RWPE2 (cell line): ENCODE measurements at regions not wholly inside any gene's neighbourhood (a gene's known extent, or its start where the extent isn't known, plus 50 kb on each side); places are given as distances from the start of the nearest gene placed in this dataset.
"Not testable (repeated sequence)": the region's sequence is repeated elsewhere in the genome, so short reads cannot be mapped to it uniquely, and the experiment has no call there.

Experiments used
- ATAC-seq: fragments of 200-7000 bp; cut with Tn5 transposase; 3 replicates; pipeline ENCODE4 v1.9.1; 2021; ENCODE audit warnings: low read depth
- DNase-seq: peaks from one replicate; pipeline ENCODE4 v3.0.0-alpha.2; 2020; ENCODE audit warnings: low spot score
- H3K27ac ChIP-seq: fragments of 450-650 bp; 2 replicates; pipeline ENCODE4 v1.5.1; 2017; ENCODE audit warnings: mild to moderate bottlenecking; ENCODE audit not compliant: poor library complexity, severe bottlenecking
- H3K27me3 ChIP-seq: fragments of 250-450 bp; sonication (Bioruptor Pico); 2 replicates; pipeline ENCODE4 v1.5.1; 2021; ENCODE audit warnings: mild to moderate bottlenecking, moderate library complexity; ENCODE audit not compliant: insufficient read depth, poor library complexity, severe bottlenecking
- H3K36me3 ChIP-seq: fragments of 250-450 bp; sonication (Bioruptor Pico); 2 replicates; pipeline ENCODE4 v1.5.1; 2020; ENCODE audit warnings: low read depth, mild to moderate bottlenecking, moderate library complexity
- H3K4me1 ChIP-seq: fragments of 250-450 bp; sonication (Bioruptor Pico); 2 replicates; pipeline ENCODE4 v1.5.1; 2021; ENCODE audit warnings: mild to moderate bottlenecking, moderate library complexity; ENCODE audit not compliant: insufficient read depth, poor library complexity, severe bottlenecking
- H3K4me3 ChIP-seq: fragments of 250-450 bp; sonication (Bioruptor Pico); 2 replicates; pipeline ENCODE4 v1.5.1; 2021; ENCODE audit warnings: mild to moderate bottlenecking, moderate library complexity; ENCODE audit not compliant: severe bottlenecking
- H3K9me3 ChIP-seq: fragments of 250-450 bp; sonication (Bioruptor Pico); 2 replicates; pipeline ENCODE4 v1.5.1; 2021; ENCODE audit warnings: mild to moderate bottlenecking, moderate library complexity; ENCODE audit not compliant: severe bottlenecking
- CTCF ChIP-seq: fragments of 450-650 bp; IDR thresholded peaks from one replicate; pipeline ENCODE4 v1.5.1; 2017; ENCODE audit warnings: mild to moderate bottlenecking, moderate library complexity; ENCODE audit not compliant: poor library complexity, severe bottlenecking

- DNase-seq (no peak), ATAC-seq (no peak)
- H3K27me3 ChIP-seq = no peaks in the 10 kb centered on the region
- no peaks in the 10 kb centered on the region for H3K36me3 ChIP-seq
- no peaks in the 10 kb centered on the region for H3K9me3 ChIP-seq
- no peak overlapping the region for H3K27ac ChIP-seq
- no peak overlapping the region for H3K4me3 ChIP-seq
- TF ChIP-seq CTCF = no peak
- H3K4me1 ChIP-seq = no peaks in the 10 kb centered on the region
Observed at GRCh38 chr13:18965347-18965855, 216.2 kb downstream of the TUBA3C start.

- no peak overlapping the region for H3K4me3 ChIP-seq
- DNase-seq = peak; percentile 34
- H3K36me3 ChIP-seq = no peaks in the 10 kb centered on the region
- ATAC-seq = no peak
- H3K27ac ChIP-seq = no peak overlapping the region
- H3K4me1 ChIP-seq = no peaks in the 10 kb centered on the region
- no peaks in the 10 kb centered on the region for H3K9me3 ChIP-seq
- H3K27me3 ChIP-seq = no peaks in the 10 kb centered on the region
- TF ChIP-seq CTCF = no peak
Observed at GRCh38 chr13:18964942-18965341, 216.7 kb downstream of the TUBA3C start.

GRCh38 chr13:18963684-18964083 is 217.9 kb downstream of the TUBA3C start:
- H3K9me3 ChIP-seq, ATAC-seq: not testable (repeated sequence)

GRCh38 chr13:18962168-18962734 is 219.4 kb downstream of the TUBA3C start:
- Histone ChIP-seq H3K27ac (no peak overlapping the region), H3K27me3 (no peaks in the 10 kb centered on the region), H3K4me1 (no peaks in the 10 kb centered on the region), H3K4me3 (no peak overlapping the region), H3K36me3 (no peaks in the 10 kb centered on the region), H3K9me3 (no peaks in the 10 kb centered on the region)
- no peak for ATAC-seq
- TF ChIP-seq CTCF = no peak
- DNase-seq = no peak

More at GRCh38 chr13:18963684-18964083, 217.9 kb downstream of the TUBA3C start:
- H3K4me3 ChIP-seq, DNase-seq, H3K36me3 ChIP-seq, H3K27me3 ChIP-seq, H3K27ac ChIP-seq, H3K4me1 ChIP-seq: not testable (repeated sequence)

GRCh38 chr13:18961383-18962117 is 220.1 kb downstream of the TUBA3C start:
- Histone ChIP-seq H3K4me3 (no peak overlapping the region), H3K36me3 (no peaks in the 10 kb centered on the region), H3K27ac (no peak overlapping the region), H3K4me1 (no peaks in the 10 kb centered on the region), H3K27me3 (no peaks in the 10 kb centered on the region), H3K9me3 (no peaks in the 10 kb centered on the region)
- no peak for TF ChIP-seq CTCF
- DNase-seq (no peak), ATAC-seq (no peak)
